ENCODE measurements at regions not wholly inside any gene's neighbourhood (a gene's known extent, or its start where the extent isn't known, plus 50 kb on each side); places are given as distances from the start of the nearest gene placed in this dataset.

GRCh38 chr15:92706201-92706600, 50.6 kb upstream of the FAM174B start:
- BruUV-seq (replicated peaks), result no TSS peak
- DNase-seq (ENCODE audit: low read depth, low spot score) (no peak), FAIRE-seq (no peak)
- Histone ChIP-seq H3K4me2 (ENCODE audit: insufficient read depth, low read length) (no peak overlapping the region), H3K27ac (ENCODE audit: insufficient read depth, low read depth, low read length) (no peak overlapping the region), H4K20me1 (replicated peaks; ENCODE audit: control insufficient read depth, extremely low read depth, insufficient read depth, low read length) (no peaks in the 10 kb centered on the region), H3K9me3 (replicated peaks; ENCODE audit: control insufficient read depth, insufficient read depth, low read length) (no peaks in the 10 kb centered on the region), H3K27me3 (ENCODE audit: control insufficient read depth in 2 of 2, insufficient read depth in 2 of 2, low read length in 2 of 2) (no peaks in the 10 kb centered on the region), H2AFZ (ENCODE audit: low read depth, low read length) (no peak overlapping the region), H3K4me3 (replicated peaks in 1 of 3; ENCODE audit: insufficient read depth in 1 of 3, low read depth in 1 of 3, low read length in 3 of 3) (no peak overlapping the region), H3K9ac (replicated peaks; ENCODE audit: extremely low read depth, insufficient read depth, low read length) (no peak overlapping the region), H3K4me1 (ENCODE audit: control insufficient read depth, extremely low read depth, insufficient read depth, low read length) (peaks cover 26% of the 10 kb centered on the region), H3K79me2 (ENCODE audit: control insufficient read depth, insufficient read depth, low read length) (no peaks in the 10 kb centered on the region), H3K9me1 (replicated peaks; ENCODE audit: control insufficient read depth, extremely low read depth, insufficient read depth, low read length) (no peaks in the 10 kb centered on the region), H3K36me3 (ENCODE audit: control insufficient read depth in 2 of 2, extremely low read depth in 1 of 2, insufficient read depth in 2 of 2, low read length in 2 of 2) (no peaks in the 10 kb centered on the region)
- TF ChIP-seq EZH2 (IDR thresholded peaks at IDR 0.05; ENCODE audit: borderline replicate concordance, low read depth, low read length, severe bottlenecking) (no peak), POLR2A (IDR thresholded peaks at IDR 0.05; ENCODE audit: low read depth, low read length) (no peak), CTCF (IDR thresholded peaks at IDR 0.05; ENCODE audit: extremely low read depth in 1 of 2, insufficient read depth in 1 of 2, low read depth in 1 of 2, low read length in 2 of 2) (no peak), MAX (IDR thresholded peaks at IDR 0.05; ENCODE audit: insufficient read depth, insufficient read length) (no peak), GATA2 (IDR thresholded peaks at IDR 0.05; ENCODE audit: insufficient read depth, insufficient read length, low read depth, low read length) (no peak), JUN (IDR thresholded peaks at IDR 0.05; ENCODE audit: borderline replicate concordance, insufficient read depth, insufficient read length, low read depth) (no peak), FOS (IDR thresholded peaks at IDR 0.05; ENCODE audit: borderline replicate concordance, insufficient read depth, low read length) (no peak), POLR2AphosphoS5 (IDR thresholded peaks at IDR 0.05; ENCODE audit: insufficient read depth, low read depth, low read length) (no peak), MYC (IDR thresholded peaks at IDR 0.05; ENCODE audit: low read depth, low read length) (no peak)
- dilution Hi-C loops (cut with MboI; ENCODE audit: extremely low pct_ligation_motif_present, low sequenced_read_pairs) (no loop called here), intact Hi-C loops (cut with micrococcal nuclease) (loop anchor here (5.0 kb wide), 1 partner anchor 49 kb away; the partner anchor contains the start of gene FAM174B)
- CTCF ChIA-PET, result interaction anchor here (1.6 to 2.0 kb wide), 2 partner anchors 9 to 184 kb away, joined by 4 to 5 read pairs; no protein-coding TSS in a partner anchor
- POLR2A ChIA-PET, result no interaction called here
